GM12878 (cell line): ENCODE measurements at regions not wholly inside any gene's neighbourhood (a gene's known extent, or its start where the extent isn't known, plus 50 kb on each side); places are given as distances from the start of the nearest gene placed in this dataset.

ENCODE experiments used
- CREB1 ChIP-seq: IDR thresholded peaks from 2 replicates; pipeline ENCODE4 v1.6.1; 2012; ENCODE audit warnings: low read depth, mild to moderate bottlenecking, inconsistent platforms
- CTCF ChIP-seq, 3 experiments: IDR thresholded peaks in 2 of 3; conservative IDR thresholded peaks in 1 of 3; 2 replicates each; pipeline ENCODE4 v1.5.1; 2011; ENCODE audit warnings: low read depth in 3 of 3, low read length in 3 of 3, mild to moderate bottlenecking in 3 of 3, control low read depth in 2 of 3, moderate library complexity in 2 of 3, inconsistent platforms in 1 of 3, mixed read lengths in 1 of 3; ENCODE audit not compliant: control insufficient read depth in 2 of 3, insufficient read depth in 1 of 3; ENCODE audit errors: extremely low read depth in 1 of 3
- E2F8 ChIP-seq: fragments of 450-650 bp; IDR thresholded peaks from 2 replicates; pipeline ENCODE4 v1.6.1; 2018; ENCODE audit warnings: mild to moderate bottlenecking, low read depth, moderate library complexity; ENCODE audit not compliant: partially characterized antibody
- EZH2 ChIP-seq: IDR thresholded peaks from 2 replicates; pipeline ENCODE4 v1.6.1; 2012; ENCODE audit warnings: low read depth, mild to moderate bottlenecking, control low read depth, inconsistent platforms, low read length, borderline replicate concordance; ENCODE audit not compliant: control insufficient read depth
- HDAC2 ChIP-seq: fragments of 200-600 bp; sonication (generic); IDR thresholded peaks from 2 replicates; pipeline ENCODE4 v1.6.1; 2017
- KDM1A ChIP-seq: fragments of 200-600 bp; sonication (generic); IDR thresholded peaks from 2 replicates; pipeline ENCODE4 v1.6.1; 2016; ENCODE audit warnings: borderline replicate concordance
- MXI1 ChIP-seq: fragments of 150-350 bp; IDR thresholded peaks from 2 replicates; pipeline ENCODE4 v1.6.1; 2011; ENCODE audit warnings: low read depth, mild to moderate bottlenecking, inconsistent platforms, low read length, improper control_type of control experiment
- POLR2AphosphoS5 ChIP-seq: IDR thresholded peaks from 2 replicates; pipeline ENCODE4 v1.6.1; 2011; ENCODE audit warnings: mild to moderate bottlenecking, low read length, inconsistent platforms
- SMC3 ChIP-seq: IDR thresholded peaks from 2 replicates; pipeline ENCODE4 v1.6.1; 2011; ENCODE audit warnings: low read length, improper control_type of control experiment, borderline replicate concordance
- SP1 ChIP-seq: IDR thresholded peaks from one replicate; pipeline ENCODE4 v1.6.1; 2011; ENCODE audit warnings: low read depth, low read length
- SUZ12 ChIP-seq: fragments of 200-600 bp; sonication (generic); IDR thresholded peaks from one replicate; pipeline ENCODE4 v1.6.1; 2018; ENCODE audit warnings: antibody characterized with exemption, mild to moderate bottlenecking; ENCODE audit not compliant: unreplicated experiment

DNA sequence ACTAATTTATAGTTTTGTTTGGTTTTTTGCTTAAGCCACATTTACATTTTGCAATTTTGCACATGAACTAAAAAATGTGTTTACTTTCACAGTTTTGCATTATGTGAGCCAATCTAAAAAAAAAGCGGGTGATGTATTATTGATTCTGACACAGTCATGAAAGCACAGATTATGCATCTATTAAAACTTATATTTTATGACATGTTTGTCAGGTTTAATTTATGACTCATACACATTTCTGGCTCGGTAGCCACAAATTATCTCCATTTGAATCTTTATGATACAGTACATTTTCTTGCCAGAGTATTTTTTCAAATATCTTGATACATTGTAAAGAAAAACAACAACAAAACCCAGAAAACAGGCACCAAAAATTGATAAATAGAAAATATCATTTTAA is 280.4 kb upstream of the GRIP1 start:
- TF ChIP-seq EZH2 (no peak), CTCF (IDR thresholded peaks at IDR 0.05 in 2 of 3, conservative IDR thresholded peaks at IDR 0.05 in 1 of 3; ENCODE audit: control insufficient read depth in 2 of 3, extremely low read depth in 1 of 3, insufficient read depth in 1 of 3, low read depth in 3 of 3, low read length in 3 of 3) (no peak), CREB1 (no peak), POLR2AphosphoS5 (no peak), SP1 (no peak), KDM1A (no peak), HDAC2 (no peak), SUZ12 (no peak), E2F8 (no peak), MXI1 (no peak), SMC3 (no peak)
